ENCODE measurements at regions not wholly inside any gene's neighbourhood (a gene's known extent, or its start where the extent isn't known, plus 50 kb on each side); places are given as distances from the start of the nearest gene placed in this dataset.
A peak's percentile ranks its signal among the peaks of the same experiment; 100 is the strongest.

- H3K27ac ChIP-seq (ENCODE audit: low read depth in 1 of 2, low read length in 2 of 2) = no peak overlapping the region
- no peaks in the 10 kb centered on the region for H3K4me1 ChIP-seq (ENCODE audit: control insufficient read depth in 1 of 2, insufficient read depth in 2 of 2, low read length in 2 of 2)
- intact Hi-C loops (cut with DNase I) = no loop called here
- no peak overlapping the region for H3K4me3 ChIP-seq (ENCODE audit: low read length in 2 of 2)
- H3K9me3 ChIP-seq (ENCODE audit: control insufficient read depth, low read length) = no peaks in the 10 kb centered on the region
- no peaks in the 10 kb centered on the region for H3K36me3 ChIP-seq (ENCODE audit: control insufficient read depth in 1 of 2, insufficient read depth in 2 of 2, low read length in 1 of 2)
- DNase-seq (no peak), ATAC-seq (ENCODE audit: low FRiP score) (no peak)
- WGBS, 2 donors = 36 to 40% methylated on average over 2 of the region's 2 CpGs
- no peaks in the 10 kb centered on the region for H3K27me3 ChIP-seq (ENCODE audit: control insufficient read depth in 1 of 2, insufficient read depth in 2 of 2, low read length in 1 of 2)
Observed at GRCh38 chr14:48452437-48452995, 777.1 kb upstream of the MDGA2 start.

DNA sequence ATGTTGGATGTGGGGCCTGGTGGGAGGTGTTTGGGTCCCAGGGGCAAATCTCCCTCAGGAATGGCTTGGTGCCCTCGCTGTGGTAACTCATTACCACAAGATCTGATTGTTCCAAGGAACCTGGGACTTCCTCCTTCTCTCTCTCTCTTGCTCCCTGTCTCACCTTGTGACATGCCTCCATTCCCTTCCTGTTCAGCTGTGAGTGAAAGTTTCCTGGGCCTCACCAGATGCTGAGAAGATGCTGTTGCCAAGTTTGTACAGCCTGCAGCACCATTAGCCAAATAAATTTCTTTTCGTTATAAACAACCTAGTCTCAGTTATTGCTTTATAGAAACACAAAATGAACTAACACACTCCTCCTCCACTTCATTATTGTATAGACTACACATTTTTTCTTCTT lies 759.8 kb upstream of the MDGA2 start:
- WGBS, 2 donors = 67 to 68% methylated on average over 2 of the region's 2 CpGs
- H3K9me3 ChIP-seq (ENCODE audit: control insufficient read depth, low read length) = no peaks in the 10 kb centered on the region
- H3K27ac ChIP-seq (ENCODE audit: low read depth in 1 of 2, low read length in 2 of 2) = no peak overlapping the region
- no peaks in the 10 kb centered on the region for H3K27me3 ChIP-seq (ENCODE audit: control insufficient read depth in 1 of 2, insufficient read depth in 2 of 2, low read length in 1 of 2)
- no peak for ATAC-seq (ENCODE audit: low FRiP score)
- H3K4me1 ChIP-seq (ENCODE audit: control insufficient read depth in 1 of 2, insufficient read depth in 2 of 2, low read length in 2 of 2) = no peaks in the 10 kb centered on the region
- no peaks in the 10 kb centered on the region for H3K36me3 ChIP-seq (ENCODE audit: control insufficient read depth in 1 of 2, insufficient read depth in 2 of 2, low read length in 1 of 2)
- intact Hi-C loops (cut with DNase I) = no loop called here
- H3K4me3 ChIP-seq (ENCODE audit: low read length in 2 of 2) = no peak overlapping the region
- no peak for DNase-seq

GRCh38 chr14:48430805-48431204 lies 755.4 kb upstream of the MDGA2 start:
- no peaks in the 10 kb centered on the region for H3K9me3 ChIP-seq (ENCODE audit: control insufficient read depth, low read length)
- DNase-seq = peak in 1 of 2 donors; percentile 51
- H3K27me3 ChIP-seq (ENCODE audit: control insufficient read depth in 1 of 2, insufficient read depth in 2 of 2, low read length in 1 of 2) = no peaks in the 10 kb centered on the region
- H3K36me3 ChIP-seq (ENCODE audit: control insufficient read depth in 1 of 2, insufficient read depth in 2 of 2, low read length in 1 of 2) = no peaks in the 10 kb centered on the region
- H3K27ac ChIP-seq (ENCODE audit: low read depth in 1 of 2, low read length in 2 of 2) = no peak overlapping the region
- 95 to 96% methylated on average over 5 of the region's 5 CpGs for WGBS, 2 donors
- H3K4me3 ChIP-seq (ENCODE audit: low read length in 2 of 2) = no peak overlapping the region
- no peaks in the 10 kb centered on the region for H3K4me1 ChIP-seq (ENCODE audit: control insufficient read depth in 1 of 2, insufficient read depth in 2 of 2, low read length in 2 of 2)
- intact Hi-C loops (cut with DNase I) = no loop called here
- ATAC-seq (ENCODE audit: low FRiP score) = no peak

- no peak for DNase-seq
- no peaks in the 10 kb centered on the region for H3K4me1 ChIP-seq (ENCODE audit: control insufficient read depth in 1 of 2, insufficient read depth in 2 of 2, low read length in 2 of 2)
- WGBS, 2 donors = 31 to 44% methylated on average over 2 of the region's 2 CpGs
- no peak overlapping the region for H3K27ac ChIP-seq (ENCODE audit: low read depth in 1 of 2, low read length in 2 of 2)
- H3K4me3 ChIP-seq (ENCODE audit: low read length in 2 of 2) = no peak overlapping the region
- ATAC-seq (ENCODE audit: low FRiP score) = no peak
- intact Hi-C loops (cut with DNase I) = no loop called here
- no peaks in the 10 kb centered on the region for H3K36me3 ChIP-seq (ENCODE audit: control insufficient read depth in 1 of 2, insufficient read depth in 2 of 2, low read length in 1 of 2)
- H3K27me3 ChIP-seq (ENCODE audit: control insufficient read depth in 1 of 2, insufficient read depth in 2 of 2, low read length in 1 of 2) = no peaks in the 10 kb centered on the region
- H3K9me3 ChIP-seq (ENCODE audit: control insufficient read depth, low read length) = no peaks in the 10 kb centered on the region
Observed at GRCh38 chr14:48429512-48429911, 754.1 kb upstream of the MDGA2 start.

- DNase-seq = no peak
- Histone ChIP-seq H3K36me3 (ENCODE audit: control insufficient read depth in 1 of 2, insufficient read depth in 2 of 2, low read length in 1 of 2) (no peaks in the 10 kb centered on the region), H3K9me3 (ENCODE audit: control insufficient read depth, low read length) (peaks cover 5% of the 10 kb centered on the region), H3K27me3 (ENCODE audit: control insufficient read depth in 1 of 2, insufficient read depth in 2 of 2, low read length in 1 of 2) (no peaks in the 10 kb centered on the region), H3K27ac (ENCODE audit: low read depth in 1 of 2, low read length in 2 of 2) (no peak overlapping the region), H3K4me1 (ENCODE audit: control insufficient read depth in 1 of 2, insufficient read depth in 2 of 2, low read length in 2 of 2) (no peaks in the 10 kb centered on the region), H3K4me3 (ENCODE audit: low read length in 2 of 2) (no peak overlapping the region)
- peak; percentile 22 for ATAC-seq (ENCODE audit: low FRiP score)
- intact Hi-C loops (cut with DNase I) = no loop called here
- 93 to 95% methylated on average over 4 of the region's 4 CpGs for WGBS, 2 donors
Observed at GRCh38 chr14:48417715-48418500, 742.5 kb upstream of the MDGA2 start.

GRCh38 chr14:48401321-48401720 lies 725.9 kb upstream of the MDGA2 start:
- Histone ChIP-seq H3K4me3 (ENCODE audit: low read length in 2 of 2) (no peak overlapping the region), H3K36me3 (ENCODE audit: control insufficient read depth in 1 of 2, insufficient read depth in 2 of 2, low read length in 1 of 2) (no peaks in the 10 kb centered on the region), H3K4me1 (ENCODE audit: control insufficient read depth in 1 of 2, insufficient read depth in 2 of 2, low read length in 2 of 2) (no peaks in the 10 kb centered on the region), H3K27ac (ENCODE audit: low read depth in 1 of 2, low read length in 2 of 2) (no peak overlapping the region), H3K9me3 (ENCODE audit: control insufficient read depth, low read length) (no peaks in the 10 kb centered on the region), H3K27me3 (ENCODE audit: control insufficient read depth in 1 of 2, insufficient read depth in 2 of 2, low read length in 1 of 2) (no peaks in the 10 kb centered on the region)
- DNase-seq (no peak), ATAC-seq (ENCODE audit: low FRiP score) (no peak)
- intact Hi-C loops (cut with DNase I) = no loop called here
- 10 to 15% methylated on average over 1 of the region's 1 CpG for WGBS, 2 donors

DNA sequence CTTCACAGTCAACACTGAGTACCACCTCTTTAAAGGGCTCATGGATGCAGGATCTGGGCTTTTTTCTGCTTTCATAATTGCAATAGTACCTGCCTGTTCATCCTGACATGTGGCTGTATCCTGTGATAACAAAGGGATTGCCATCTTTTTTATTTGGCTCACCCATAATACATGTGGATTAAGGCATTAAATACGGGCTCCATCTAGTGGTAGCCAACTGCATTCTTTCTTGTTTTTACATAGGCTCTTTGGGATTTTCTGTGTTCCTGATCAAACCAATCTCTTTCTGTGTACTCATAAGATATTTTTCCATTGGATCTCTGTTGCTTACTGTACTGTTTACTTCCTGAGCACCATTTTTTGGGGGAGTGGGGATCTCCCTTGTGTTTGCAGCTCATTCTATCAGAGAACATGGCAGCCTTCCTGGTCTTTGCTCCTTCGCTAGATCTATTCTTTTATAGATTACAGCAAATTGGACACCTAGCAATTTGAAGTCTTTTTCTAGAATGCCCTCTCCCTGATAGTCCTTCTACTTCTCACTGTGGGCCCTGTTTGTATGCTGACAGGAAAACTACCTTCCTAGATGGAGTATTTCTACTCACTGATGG lies 723.4 kb upstream of the MDGA2 start:
- 52 to 54% methylated on average over 2 of the region's 2 CpGs for WGBS, 2 donors
- no peaks in the 10 kb centered on the region for H3K36me3 ChIP-seq (ENCODE audit: control insufficient read depth in 1 of 2, insufficient read depth in 2 of 2, low read length in 1 of 2)
- ATAC-seq (ENCODE audit: low FRiP score) (no peak), DNase-seq (no peak)
- no peaks in the 10 kb centered on the region for H3K27me3 ChIP-seq (ENCODE audit: control insufficient read depth in 1 of 2, insufficient read depth in 2 of 2, low read length in 1 of 2)
- H3K4me3 ChIP-seq (ENCODE audit: low read length in 2 of 2) = no peak overlapping the region
- intact Hi-C loops (cut with DNase I) = no loop called here
- H3K4me1 ChIP-seq (ENCODE audit: control insufficient read depth in 1 of 2, insufficient read depth in 2 of 2, low read length in 2 of 2) = no peaks in the 10 kb centered on the region
- H3K27ac ChIP-seq (ENCODE audit: low read depth in 1 of 2, low read length in 2 of 2) = no peak overlapping the region
- no peaks in the 10 kb centered on the region for H3K9me3 ChIP-seq (ENCODE audit: control insufficient read depth, low read length)

GRCh38 chr14:48391661-48392060 lies 716.3 kb upstream of the MDGA2 start:
- WGBS, 2 donors = 67 to 76% methylated on average over 5 of the region's 5 CpGs
- Histone ChIP-seq H3K27ac (ENCODE audit: low read depth in 1 of 2, low read length in 2 of 2) (no peak overlapping the region), H3K27me3 (ENCODE audit: control insufficient read depth in 1 of 2, insufficient read depth in 2 of 2, low read length in 1 of 2) (no peaks in the 10 kb centered on the region), H3K36me3 (ENCODE audit: control insufficient read depth in 1 of 2, insufficient read depth in 2 of 2, low read length in 1 of 2) (no peaks in the 10 kb centered on the region), H3K4me1 (ENCODE audit: control insufficient read depth in 1 of 2, insufficient read depth in 2 of 2, low read length in 2 of 2) (no peaks in the 10 kb centered on the region), H3K4me3 (ENCODE audit: low read length in 2 of 2) (no peak overlapping the region), H3K9me3 (ENCODE audit: control insufficient read depth, low read length) (no peaks in the 10 kb centered on the region)
- intact Hi-C loops (cut with DNase I) = no loop called here
- DNase-seq = no peak
- no peak for ATAC-seq (ENCODE audit: low FRiP score)

GRCh38 chr14:48390346-48390745 lies 714.9 kb upstream of the MDGA2 start:
- no peak for DNase-seq

More at GRCh38 chr14:48390346-48390745, 714.9 kb upstream of the MDGA2 start:
- no peaks in the 10 kb centered on the region for H3K27me3 ChIP-seq (ENCODE audit: control insufficient read depth in 1 of 2, insufficient read depth in 2 of 2, low read length in 1 of 2)
- WGBS, 2 donors = 77% methylated on average over 2 of the region's 2 CpGs
- no peaks in the 10 kb centered on the region for H3K9me3 ChIP-seq (ENCODE audit: control insufficient read depth, low read length)
- intact Hi-C loops (cut with DNase I) = no loop called here
- no peaks in the 10 kb centered on the region for H3K36me3 ChIP-seq (ENCODE audit: control insufficient read depth in 1 of 2, insufficient read depth in 2 of 2, low read length in 1 of 2)
- H3K4me1 ChIP-seq (ENCODE audit: control insufficient read depth in 1 of 2, insufficient read depth in 2 of 2, low read length in 2 of 2) = no peaks in the 10 kb centered on the region
- no peak overlapping the region for H3K27ac ChIP-seq (ENCODE audit: low read depth in 1 of 2, low read length in 2 of 2)
- no peak overlapping the region for H3K4me3 ChIP-seq (ENCODE audit: low read length in 2 of 2)
- no peak for ATAC-seq (ENCODE audit: low FRiP score)
